ENCODE measurements at regions not wholly inside any gene's neighbourhood (a gene's known extent, or its start where the extent isn't known, plus 50 kb on each side); places are given as distances from the start of the nearest gene placed in this dataset.
"Not testable (repeated sequence)": the region's sequence is repeated elsewhere in the genome, so short reads cannot be mapped to it uniquely, and the experiment has no call there.

GRCh38 chr22:25281675-25282345 is 62.4 kb downstream of the CRYBB2 start:
- DNase-seq = no peak

GRCh38 chr22:25282346-25282670 is 62.9 kb downstream of the CRYBB2 start:
- DNase-seq = no peak

GRCh38 chr22:25282671-25283561 is 63.5 kb downstream of the CRYBB2 start:
- no peak for DNase-seq

- DNase-seq = not testable (repeated sequence)
Observed at GRCh38 chr22:25288481-25288880, 69.0 kb downstream of the CRYBB2 start.

- DNase-seq = not testable (repeated sequence)
Observed at GRCh38 chr22:25301912-25302311, 82.5 kb downstream of the CRYBB2 start.

- DNase-seq = not testable (repeated sequence)
Observed at GRCh38 chr22:25309586-25309985, 90.1 kb downstream of the CRYBB2 start.

- DNase-seq = not testable (repeated sequence)
Observed at GRCh38 chr22:25311924-25312323, 92.5 kb downstream of the CRYBB2 start.

GRCh38 chr22:25318081-25318823 is 98.8 kb downstream of the CRYBB2 start:
- no peak for DNase-seq

- no peak for DNase-seq
Observed at GRCh38 chr22:25327018-25327755, 107.7 kb downstream of the CRYBB2 start.

GRCh38 chr22:25331050-25331449 is 111.6 kb downstream of the CRYBB2 start:
- DNase-seq = no peak

- DNase-seq = not testable (repeated sequence)
Observed at GRCh38 chr22:25331911-25332310, 112.5 kb downstream of the CRYBB2 start.

- no peak for DNase-seq
Observed at GRCh38 chr22:25332386-25332785, 112.9 kb downstream of the CRYBB2 start.

- DNase-seq = no peak
Observed at GRCh38 chr22:25334162-25334490, 114.7 kb downstream of the CRYBB2 start.

GRCh38 chr22:25334631-25335030 is 115.2 kb downstream of the CRYBB2 start:
- not testable (repeated sequence) for DNase-seq

- not testable (repeated sequence) for DNase-seq
Observed at GRCh38 chr22:25335276-25335675, 115.8 kb downstream of the CRYBB2 start.

GRCh38 chr22:25340536-25340935 is 121.1 kb downstream of the CRYBB2 start:
- not testable (repeated sequence) for DNase-seq

GRCh38 chr22:25344366-25344765 is 124.9 kb downstream of the CRYBB2 start:
- not testable (repeated sequence) for DNase-seq

- DNase-seq = no peak
Observed at GRCh38 chr22:25346859-25347751, 127.7 kb downstream of the CRYBB2 start.

GRCh38 chr22:25347752-25348102 is 128.3 kb downstream of the CRYBB2 start:
- DNase-seq = no peak

- DNase-seq = no peak
Observed at GRCh38 chr22:25348391-25348790, 129.0 kb downstream of the CRYBB2 start.

- DNase-seq = not testable (repeated sequence)
Observed at GRCh38 chr22:25348996-25349395, 129.6 kb downstream of the CRYBB2 start.

GRCh38 chr22:25350551-25350971 is 131.1 kb downstream of the CRYBB2 start:
- DNase-seq = no peak
